ENCODE measurements at regions not wholly inside any gene's neighbourhood (a gene's known extent, or its start where the extent isn't known, plus 50 kb on each side); places are given as distances from the start of the nearest gene placed in this dataset.

DNA sequence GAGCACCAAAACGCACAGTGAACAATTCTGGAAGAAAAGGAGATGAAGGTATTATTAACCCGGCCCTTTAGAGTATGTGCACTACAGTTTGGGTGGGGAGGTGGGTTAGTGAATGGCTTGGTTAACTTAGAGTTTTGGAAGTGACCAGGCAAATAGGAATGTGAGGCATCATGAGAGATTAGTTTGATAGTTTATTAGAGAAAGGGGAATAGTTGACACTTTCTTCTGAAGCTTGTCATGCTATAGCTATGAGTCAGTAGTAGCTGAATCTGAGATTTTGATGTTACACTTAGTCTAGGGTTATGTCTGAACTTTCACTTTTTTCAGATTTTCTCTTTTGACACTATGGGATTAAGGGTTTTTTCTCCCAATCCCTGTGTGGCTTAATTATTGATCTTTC, 567.2 kb downstream of the SNAPC1 start:
- in situ Hi-C loops (cut with HindIII; ENCODE audit: low sequenced_read_pairs): no loop called here

DNA sequence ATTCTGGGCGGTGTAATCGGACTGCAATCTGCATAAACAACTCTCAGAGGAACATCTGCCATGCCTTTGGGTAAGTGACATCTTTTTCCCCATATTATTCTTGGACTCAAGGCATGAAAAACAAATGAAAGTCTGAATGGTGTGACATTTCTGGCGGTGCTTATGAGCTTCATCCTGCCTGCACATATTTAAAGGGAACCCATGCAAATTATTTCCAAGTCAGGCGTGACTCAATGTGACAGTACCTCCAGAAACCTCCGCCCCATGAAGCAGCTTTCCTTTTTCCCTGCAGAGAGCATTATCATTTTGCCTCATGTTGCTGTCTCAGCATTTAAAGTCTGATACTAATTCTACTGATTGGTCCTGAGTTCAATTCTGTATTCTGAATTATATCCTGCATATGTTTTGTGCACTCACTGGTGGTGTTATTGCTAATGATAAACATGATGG, 585.4 kb downstream of the SNAPC1 start:
- in situ Hi-C loops (cut with HindIII; ENCODE audit: low sequenced_read_pairs): no loop called here

DNA sequence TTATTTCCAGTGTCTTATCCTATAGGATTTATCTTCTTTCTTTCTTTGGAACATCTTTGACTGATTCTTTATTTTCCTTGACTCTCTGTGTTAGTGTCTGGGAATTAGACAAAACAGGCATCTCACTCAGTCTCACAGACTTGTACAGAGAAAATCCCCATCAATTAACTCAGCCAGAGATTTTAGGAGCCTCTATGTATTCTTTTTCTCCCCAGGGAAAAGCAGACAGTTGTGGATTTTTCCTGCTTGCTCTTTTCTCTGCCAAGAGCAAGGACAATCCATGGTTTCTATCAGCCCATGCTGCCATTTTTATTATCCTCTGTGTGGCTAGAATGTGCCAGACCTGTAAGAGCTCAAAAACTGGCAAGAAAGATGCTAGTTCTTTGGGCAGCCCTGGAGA, 595.1 kb downstream of the SNAPC1 start:
- in situ Hi-C loops (cut with HindIII; ENCODE audit: low sequenced_read_pairs): no loop called here

DNA sequence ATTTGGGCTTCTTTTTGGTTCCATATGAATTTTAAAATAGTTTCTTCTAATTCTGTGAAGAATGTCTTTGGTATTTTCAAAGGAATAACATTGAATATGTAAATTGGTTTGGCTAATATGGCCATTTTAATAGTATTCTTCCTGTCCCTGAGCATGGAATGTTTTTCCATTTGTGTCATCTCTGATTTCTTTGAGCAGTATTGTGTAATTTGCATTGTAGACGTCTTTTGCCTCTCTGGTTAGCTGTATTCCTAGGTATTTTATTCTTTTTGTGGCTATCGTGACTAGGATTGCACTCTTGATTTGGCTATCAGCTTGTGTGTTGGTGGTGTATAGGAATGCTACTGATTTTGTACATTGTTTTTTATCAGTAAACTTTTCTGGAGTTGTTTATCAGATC, 601.9 kb downstream of the SNAPC1 start:
- in situ Hi-C loops (cut with HindIII; ENCODE audit: low sequenced_read_pairs): no loop called here

DNA sequence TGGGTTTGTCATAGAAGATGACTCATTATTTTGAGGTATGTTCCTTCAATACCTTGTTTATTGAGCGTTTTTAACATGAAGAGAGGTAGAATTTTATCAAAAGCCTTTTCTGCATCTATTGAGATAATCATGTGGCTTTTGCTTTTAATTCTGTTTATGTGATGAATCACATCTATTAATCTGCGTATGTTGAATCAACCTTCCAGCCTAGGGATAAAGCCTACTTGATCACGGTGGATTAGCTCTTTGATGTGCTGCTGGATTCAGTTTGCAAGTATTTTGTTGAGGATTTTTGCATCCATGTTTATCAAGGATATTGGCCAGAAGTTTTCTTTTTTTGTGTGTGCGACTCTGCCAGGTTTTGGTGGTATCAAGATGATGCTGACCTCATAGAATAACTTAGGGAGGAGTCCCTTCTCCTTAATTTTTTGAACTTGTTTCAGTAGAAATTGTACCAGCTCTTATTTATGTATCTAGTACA, 602.6 kb downstream of the SNAPC1 start:
- in situ Hi-C loops (cut with HindIII; ENCODE audit: low sequenced_read_pairs): no loop called here

DNA sequence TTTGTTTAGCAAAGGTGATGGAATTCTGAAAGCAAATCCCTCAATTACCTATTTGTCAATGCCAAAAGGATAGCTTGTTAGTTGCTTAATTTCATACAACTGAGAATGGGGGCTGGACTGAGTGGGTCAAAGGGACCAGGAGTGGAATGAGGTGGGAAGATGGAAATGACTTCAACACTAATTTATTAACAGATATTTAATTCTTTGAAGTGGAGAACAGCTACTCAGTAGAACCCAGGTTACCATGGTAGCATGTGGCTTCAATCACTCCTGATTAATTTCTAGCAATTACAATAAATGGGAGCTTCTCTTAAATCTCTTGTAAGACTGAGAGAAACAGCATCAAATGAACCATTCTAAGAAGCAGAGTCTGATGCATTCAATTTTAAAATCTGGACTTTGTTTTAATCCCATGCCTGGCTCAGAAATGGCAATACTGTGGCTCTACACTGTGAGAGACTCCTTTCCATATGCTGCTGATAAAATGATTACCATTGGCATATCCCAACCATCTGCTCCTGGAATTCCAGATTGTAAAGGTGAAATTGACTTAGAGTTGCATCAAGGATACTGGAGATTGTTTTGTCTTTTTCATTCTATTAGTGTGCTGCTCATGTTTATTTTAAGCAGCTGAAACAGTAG, 607.8 kb downstream of the SNAPC1 start:
- in situ Hi-C loops (cut with HindIII; ENCODE audit: low sequenced_read_pairs): no loop called here

DNA sequence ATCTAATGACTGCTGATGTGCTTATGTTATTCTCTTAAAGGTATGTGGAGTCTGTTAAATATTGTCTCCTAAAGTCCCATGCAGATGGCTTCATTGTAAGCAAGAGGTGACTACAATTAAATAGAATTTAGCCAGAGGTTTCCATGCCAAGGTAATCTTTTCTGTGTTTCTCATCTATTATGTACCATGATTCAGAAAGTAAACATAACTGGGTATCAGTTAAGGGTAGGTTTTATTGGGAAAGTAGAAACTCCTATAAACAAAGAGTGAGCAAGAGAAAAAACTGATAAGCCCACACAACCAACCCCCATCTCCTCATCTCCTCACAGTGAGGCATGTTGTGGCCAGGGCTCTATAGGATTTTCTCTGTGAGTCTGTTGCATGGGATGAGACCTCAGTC, 611.7 kb downstream of the SNAPC1 start:
- in situ Hi-C loops (cut with HindIII; ENCODE audit: low sequenced_read_pairs): no loop called here

DNA sequence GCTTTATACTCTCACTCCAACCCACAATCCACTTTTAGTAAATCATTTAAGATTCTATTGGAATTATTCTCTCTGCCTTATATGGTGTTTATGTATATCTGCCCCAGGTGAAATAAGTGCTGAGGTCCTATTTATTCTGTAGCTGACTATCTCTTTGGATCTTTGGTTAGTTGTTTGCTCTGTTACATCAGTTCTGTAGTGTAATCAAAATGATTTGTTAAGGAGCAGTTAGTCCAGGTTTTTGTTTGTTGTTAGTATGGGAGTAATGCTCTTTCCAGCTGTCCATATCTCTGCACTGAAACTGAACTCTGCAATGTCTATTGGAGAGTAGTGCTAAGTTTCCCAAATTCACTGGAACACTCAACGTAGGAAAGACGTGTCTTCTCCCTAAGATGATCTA, 615.8 kb downstream of the SNAPC1 start:
- in situ Hi-C loops (cut with HindIII; ENCODE audit: low sequenced_read_pairs): no loop called here

DNA sequence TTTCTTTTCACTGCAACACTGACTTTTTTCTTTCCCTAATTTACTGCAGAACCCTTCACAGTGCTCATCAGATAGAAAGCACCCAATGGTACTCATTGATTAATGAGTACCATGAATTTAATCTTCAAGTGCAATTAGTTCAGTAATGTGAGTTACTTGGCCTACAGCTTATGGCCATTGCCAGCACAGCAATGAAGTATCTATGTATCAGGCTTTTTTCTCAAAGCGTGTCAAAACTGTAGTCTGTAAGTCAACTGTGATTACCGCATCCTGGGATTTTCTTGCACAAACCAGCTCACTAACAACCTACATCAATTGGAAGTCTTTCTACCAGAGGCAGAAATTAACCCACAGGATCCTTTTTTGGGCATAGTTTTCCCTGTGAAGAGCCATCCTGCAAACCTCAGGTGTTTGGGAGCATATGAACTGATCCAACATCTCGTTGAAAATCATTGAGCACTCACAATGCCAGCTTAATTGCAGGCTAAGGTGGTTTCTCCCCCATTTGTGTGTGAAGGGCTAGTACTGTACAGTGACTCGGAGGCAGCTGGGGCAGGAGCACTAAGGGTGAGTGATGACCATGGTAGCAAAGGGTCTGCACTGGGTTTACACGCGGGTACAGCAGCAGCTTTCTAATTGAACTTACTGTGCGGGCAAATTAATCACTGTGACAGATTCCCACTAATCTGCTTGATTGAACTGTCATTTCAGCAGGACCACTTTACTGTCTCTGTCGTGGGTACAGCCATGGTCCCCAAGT, 619.3 kb downstream of the SNAPC1 start:
- in situ Hi-C loops (cut with HindIII; ENCODE audit: low sequenced_read_pairs): no loop called here

DNA sequence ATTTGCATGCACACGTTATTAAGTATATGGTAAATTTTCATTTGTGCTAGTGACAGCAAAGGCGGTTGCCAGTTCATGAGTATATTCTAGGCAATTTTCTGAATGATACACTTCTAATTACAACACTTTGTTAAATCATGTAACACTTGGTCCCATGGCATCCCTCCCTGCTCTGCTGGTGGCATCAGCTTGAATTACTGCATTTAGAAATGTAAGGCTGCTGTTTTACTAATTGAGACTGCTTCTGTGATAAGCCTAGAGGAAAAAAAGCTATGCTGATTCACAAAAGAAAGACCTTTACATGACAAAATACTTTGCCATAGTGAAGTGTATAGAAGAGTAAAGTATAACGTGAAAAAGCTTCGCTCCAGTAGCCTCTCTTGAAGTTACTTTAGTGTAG, 636.1 kb downstream of the KCNH5 start:
- in situ Hi-C loops (cut with HindIII; ENCODE audit: low sequenced_read_pairs): loop anchor here (5.0 kb wide), 1 partner anchor 33 kb away; no protein-coding TSS in a partner anchor

DNA sequence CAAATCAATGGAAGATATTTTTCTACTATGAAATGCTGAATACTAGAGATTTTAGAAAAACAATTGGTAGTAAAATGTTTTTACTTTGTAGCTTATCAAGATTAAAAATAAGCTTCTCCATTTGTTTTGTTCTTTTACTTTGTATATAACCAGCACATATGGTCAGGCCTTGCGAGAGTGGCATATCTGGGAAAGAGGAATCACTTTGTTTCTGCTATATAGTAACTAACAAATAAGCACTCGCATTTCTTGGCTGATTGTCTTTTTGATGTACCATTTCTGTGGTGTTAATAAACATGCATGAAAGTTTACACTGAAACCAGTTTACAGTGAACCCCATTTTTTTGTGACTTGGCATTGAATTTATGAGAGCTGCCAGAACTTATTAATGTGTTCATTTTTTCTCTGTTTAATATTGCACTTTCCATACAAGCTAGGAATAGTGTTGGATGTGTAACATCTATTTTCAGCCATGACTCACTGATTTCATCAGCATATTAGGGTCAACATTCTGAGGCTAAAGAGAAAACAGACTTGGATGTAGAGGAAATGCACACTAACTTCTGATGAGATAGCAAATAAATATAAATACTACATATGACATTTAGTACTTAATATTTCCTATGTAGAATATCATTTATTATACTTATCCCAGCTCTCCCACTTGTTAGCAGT, 635.5 kb downstream of the KCNH5 start:
- in situ Hi-C loops (cut with HindIII; ENCODE audit: low sequenced_read_pairs): loop anchor here (5.0 kb wide), 1 partner anchor 33 kb away; no protein-coding TSS in a partner anchor

DNA sequence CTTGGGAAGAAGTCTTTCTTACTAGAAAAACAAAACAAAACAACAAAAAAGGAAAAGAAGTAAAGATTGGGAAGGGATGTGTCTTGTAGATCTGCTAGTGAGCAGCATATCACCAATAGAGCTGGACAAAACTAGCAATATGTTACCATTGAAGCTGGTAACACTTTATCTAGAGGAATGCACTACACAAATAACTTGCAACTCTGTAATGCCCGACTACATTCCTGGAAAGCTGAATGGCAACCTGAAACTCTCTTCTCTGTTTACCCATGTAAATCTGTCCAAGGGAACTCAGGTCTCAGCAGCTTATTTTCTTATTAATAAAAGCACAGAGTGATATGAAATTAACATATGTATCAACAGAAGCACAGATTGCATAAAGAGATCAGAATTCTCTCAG, 624.4 kb downstream of the KCNH5 start:
- in situ Hi-C loops (cut with HindIII; ENCODE audit: low sequenced_read_pairs): no loop called here

DNA sequence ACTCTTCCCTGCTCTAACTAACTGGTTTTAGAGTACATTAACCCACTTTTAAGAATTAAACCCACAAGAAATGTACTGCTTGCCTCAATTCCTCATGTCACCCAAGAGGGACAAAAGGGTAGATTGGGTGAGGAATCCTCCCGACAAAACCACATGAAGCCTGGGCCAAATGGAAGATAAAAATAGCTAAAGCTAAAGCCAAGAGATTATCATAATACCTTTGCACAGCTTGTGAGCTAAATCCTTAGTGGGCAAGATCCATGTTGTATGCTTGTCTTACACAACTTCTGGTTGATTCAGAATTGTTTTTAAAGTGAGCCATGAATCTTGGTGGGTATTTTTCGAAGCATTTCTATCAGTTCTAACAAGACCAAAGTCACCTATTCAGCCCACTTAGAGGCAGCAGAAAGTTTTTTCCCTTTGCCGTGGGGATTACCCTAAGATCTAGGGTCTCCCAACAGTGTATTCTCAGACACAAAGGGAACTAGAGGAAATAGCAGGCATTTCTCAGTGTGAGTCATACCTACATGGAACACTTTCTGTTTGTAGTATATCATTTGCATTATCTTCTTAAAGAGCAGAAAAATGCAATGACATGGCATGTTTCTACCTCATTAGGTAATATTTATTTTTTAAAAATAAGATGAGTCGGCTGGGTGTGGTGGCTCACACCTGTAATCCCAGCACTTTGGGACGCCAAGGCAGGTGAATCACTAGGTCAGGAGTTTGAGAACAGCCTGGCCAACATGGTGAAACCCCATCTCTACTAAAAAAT, 616.6 kb downstream of the KCNH5 start:
- in situ Hi-C loops (cut with HindIII; ENCODE audit: low sequenced_read_pairs): no loop called here

DNA sequence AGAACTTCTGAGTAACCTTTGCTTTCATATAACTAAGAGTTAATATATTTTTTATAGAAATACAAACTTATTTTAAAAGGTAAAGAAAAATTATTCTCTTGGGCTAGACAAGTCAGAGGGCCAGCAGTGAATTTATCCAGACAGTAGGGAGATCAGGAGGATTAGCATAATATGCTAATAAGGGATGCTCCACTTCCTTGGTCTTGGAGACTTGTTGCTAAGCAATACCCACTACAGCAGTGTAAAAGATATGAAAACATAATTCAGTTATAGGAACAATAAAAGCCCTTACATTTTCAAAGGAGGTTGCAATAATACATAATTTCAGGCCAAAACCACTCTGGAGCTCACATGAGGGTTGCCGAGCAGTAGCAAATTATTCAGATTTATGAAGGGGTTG, 615.6 kb downstream of the KCNH5 start:
- in situ Hi-C loops (cut with HindIII; ENCODE audit: low sequenced_read_pairs): no loop called here

DNA sequence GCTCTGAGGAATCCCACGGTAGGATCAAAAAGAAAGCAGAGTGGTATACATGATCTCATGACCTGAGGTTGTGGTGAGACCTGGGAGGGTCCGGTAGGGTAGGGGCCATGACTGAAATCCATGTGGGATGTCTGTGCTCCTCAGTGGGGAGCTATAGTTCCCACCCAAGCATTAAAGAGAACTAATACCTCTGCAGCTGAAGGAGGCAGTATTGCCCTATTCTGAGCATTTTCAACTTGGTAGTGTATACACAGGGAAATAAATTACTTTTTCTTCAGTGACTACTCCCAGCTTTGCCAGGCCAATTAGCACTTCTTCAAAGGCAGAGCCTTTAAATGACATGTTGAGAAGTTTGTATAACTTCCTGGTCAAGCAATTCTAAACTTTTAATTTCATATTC, 613.8 kb downstream of the KCNH5 start:
- in situ Hi-C loops (cut with HindIII; ENCODE audit: low sequenced_read_pairs): no loop called here

DNA sequence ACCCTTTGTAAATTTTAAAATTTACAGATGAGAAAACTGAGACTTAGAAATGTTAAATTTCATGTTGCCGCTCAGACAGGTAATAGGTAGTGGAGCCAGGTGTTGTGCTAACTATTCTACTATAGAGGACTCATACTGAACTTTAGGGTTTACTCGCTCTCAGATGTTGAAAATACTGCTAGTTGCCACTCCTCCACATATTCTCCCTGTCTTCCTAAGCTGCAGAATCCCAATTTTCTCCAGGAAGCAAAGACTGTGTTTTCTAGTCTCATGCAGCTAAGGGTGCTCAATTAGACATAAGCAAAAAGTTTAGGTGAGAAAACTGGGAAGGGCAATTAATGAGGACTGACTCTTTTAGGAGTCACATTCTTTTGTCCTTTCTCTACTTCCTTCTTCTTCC, 612.3 kb downstream of the KCNH5 start:
- in situ Hi-C loops (cut with HindIII; ENCODE audit: low sequenced_read_pairs): no loop called here

DNA sequence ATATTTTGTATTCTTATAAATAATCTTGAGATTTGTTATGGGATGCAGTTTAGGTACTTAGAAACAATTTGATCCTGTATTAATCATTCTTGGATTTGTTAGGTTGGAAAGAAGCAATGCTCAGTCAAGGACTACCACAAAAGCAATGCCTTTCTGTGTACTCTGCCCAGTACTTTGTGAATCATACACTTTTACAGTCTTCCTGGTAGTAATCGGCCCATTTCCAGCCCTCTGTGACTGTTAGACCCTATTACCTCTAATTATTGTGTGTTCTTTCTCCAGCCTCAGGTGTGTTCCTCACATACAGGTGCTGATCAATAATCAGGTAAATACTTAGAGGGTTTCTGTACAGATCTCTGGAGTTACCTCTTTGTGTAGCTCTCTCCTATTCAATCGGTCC, 609.0 kb downstream of the KCNH5 start:
- in situ Hi-C loops (cut with HindIII; ENCODE audit: low sequenced_read_pairs): no loop called here

DNA sequence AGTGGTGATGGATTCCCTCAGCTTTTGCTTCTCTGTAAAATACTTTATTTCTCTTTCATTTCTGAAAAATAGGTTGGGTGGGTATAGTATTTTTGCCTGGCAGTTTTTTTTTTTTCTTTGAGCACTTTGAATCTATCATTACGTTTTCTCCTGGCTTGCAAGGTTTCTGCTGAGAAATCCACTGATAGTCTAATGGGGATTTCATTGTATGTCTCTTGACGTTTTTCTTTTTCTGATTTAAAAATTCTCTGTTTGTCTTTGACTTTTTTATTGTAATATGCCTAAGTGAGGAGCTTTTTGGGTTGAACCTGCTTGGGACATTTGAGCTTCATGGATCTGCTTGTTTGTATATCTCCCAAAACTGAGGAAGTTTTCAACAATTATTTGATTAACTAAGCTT, 606.0 kb downstream of the KCNH5 start:
- in situ Hi-C loops (cut with HindIII; ENCODE audit: low sequenced_read_pairs): no loop called here

DNA sequence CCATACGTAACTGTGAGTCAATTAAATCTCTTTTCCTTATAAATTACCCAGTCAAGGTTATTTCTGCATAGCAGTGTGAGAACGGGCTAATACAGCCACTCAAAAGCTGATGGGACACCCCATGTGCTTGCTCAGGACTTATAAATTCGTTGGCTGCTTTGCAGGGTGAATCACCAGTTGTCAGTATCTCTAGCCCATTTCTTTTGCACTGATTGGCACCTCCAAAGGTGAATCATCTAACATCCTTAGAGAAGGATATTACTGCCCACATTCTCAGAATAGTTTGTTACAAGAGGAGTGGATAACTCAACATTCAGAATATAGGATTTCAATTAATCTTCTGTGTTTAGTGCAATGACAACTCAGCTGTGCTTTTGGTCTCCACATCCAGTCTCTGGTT, 601.5 kb downstream of the KCNH5 start:
- in situ Hi-C loops (cut with HindIII; ENCODE audit: low sequenced_read_pairs): loop anchor here (5.0 kb wide), 1 partner anchor 36 kb away; no protein-coding TSS in a partner anchor

DNA sequence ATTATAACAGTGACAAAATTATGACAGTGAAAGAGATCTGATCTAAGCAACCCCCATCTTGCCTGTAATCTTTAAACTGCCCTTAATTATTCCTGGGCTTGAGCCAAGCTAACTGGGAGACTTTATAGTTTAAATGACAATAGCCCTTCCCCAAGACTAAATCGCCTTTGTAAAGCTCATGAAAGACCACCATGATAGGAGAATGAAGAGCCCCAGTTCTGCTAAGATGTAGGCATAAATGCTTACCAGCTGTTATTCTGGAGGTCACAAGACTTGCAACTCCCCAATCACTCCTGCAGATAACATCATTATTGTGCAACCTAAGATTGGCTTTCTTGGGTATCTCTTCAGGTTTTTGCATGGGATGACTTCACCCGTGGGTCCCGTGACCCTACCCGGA, 599.7 kb downstream of the KCNH5 start:
- in situ Hi-C loops (cut with HindIII; ENCODE audit: low sequenced_read_pairs): no loop called here

DNA sequence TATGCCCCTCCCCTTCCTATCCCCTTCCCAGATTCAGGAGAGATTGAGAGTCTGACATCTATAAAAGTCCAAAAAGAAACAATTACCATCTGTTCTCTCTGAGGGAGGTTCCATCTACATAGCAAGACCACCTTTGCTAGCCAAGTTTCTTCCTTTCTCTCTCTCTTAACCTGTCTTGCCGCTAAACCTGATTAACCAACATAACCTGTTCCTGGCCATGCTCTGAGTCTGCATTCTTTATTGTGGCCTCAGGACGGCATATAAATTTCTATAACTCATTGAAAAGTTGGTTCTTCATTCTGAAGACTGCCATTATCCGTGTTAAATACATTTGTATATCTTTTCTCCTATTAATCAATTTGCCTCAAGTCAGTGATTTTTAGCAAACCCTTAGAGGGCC, 594.0 kb downstream of the KCNH5 start:
- in situ Hi-C loops (cut with HindIII; ENCODE audit: low sequenced_read_pairs): no loop called here
